GM19240 (cell line): ENCODE measurements at regions not wholly inside any gene's neighbourhood (a gene's known extent, or its start where the extent isn't known, plus 50 kb on each side); places are given as distances from the start of the nearest gene placed in this dataset.

Experiments used
- DNase-seq: peaks from one replicate; pipeline ENCODE4 v3.0.0; 2011; ENCODE audit warnings: low spot score; ENCODE audit not compliant: insufficient read length

GRCh38 chrX:46447384-46447783 lies 97.8 kb downstream of the ZNF674 start:
- no peak for DNase-seq

- peak; percentile 56 for DNase-seq
These were observed 98.4 kb downstream of the ZNF674 start for GRCh38 chrX:46446727-46447378.

- DNase-seq = no peak
These were observed 101.2 kb downstream of the ZNF674 start for GRCh38 chrX:46444011-46444410.

- DNase-seq = no peak
These were observed 108.5 kb downstream of the ZNF674 start for GRCh38 chrX:46436744-46437143.

- no peak for DNase-seq
These were observed 111.3 kb downstream of the ZNF674 start for GRCh38 chrX:46433892-46434291.

- peak; percentile 26 for DNase-seq
These were observed 136.4 kb downstream of the ZNF674 start for GRCh38 chrX:46408553-46409407.

- no peak for DNase-seq
These were observed 137.5 kb downstream of the ZNF674 start for GRCh38 chrX:46407753-46408130.

GRCh38 chrX:46407036-46407752 lies 138.0 kb downstream of the ZNF674 start:
- no peak for DNase-seq

GRCh38 chrX:46404774-46405173 lies 140.4 kb downstream of the ZNF674 start:
- DNase-seq = no peak

GRCh38 chrX:46400530-46401443 lies 144.4 kb downstream of the ZNF674 start:
- DNase-seq = no peak

- DNase-seq = no peak
These were observed 146.3 kb downstream of the ZNF674 start for GRCh38 chrX:46398874-46399273.

- no peak for DNase-seq
These were observed 147.1 kb downstream of the ZNF674 start for GRCh38 chrX:46398126-46398525.

GRCh38 chrX:46386511-46386910 lies 158.7 kb downstream of the ZNF674 start:
- no peak for DNase-seq

- DNase-seq = no peak
These were observed 162.2 kb downstream of the ZNF674 start for GRCh38 chrX:46383006-46383405.

GRCh38 chrX:46382595-46382994 lies 162.6 kb downstream of the ZNF674 start:
- no peak for DNase-seq

GRCh38 chrX:46381630-46382029 lies 163.6 kb downstream of the ZNF674 start:
- DNase-seq = no peak

- DNase-seq = no peak
These were observed 165.0 kb downstream of the ZNF674 start for GRCh38 chrX:46380148-46380752.

GRCh38 chrX:46376246-46376885 lies 168.9 kb downstream of the ZNF674 start:
- no peak for DNase-seq

GRCh38 chrX:46375831-46376230 lies 169.4 kb downstream of the ZNF674 start:
- DNase-seq = no peak

GRCh38 chrX:46374371-46374770 lies 170.8 kb downstream of the ZNF674 start:
- no peak for DNase-seq
